CMK (cell line): ENCODE measurements at regions not wholly inside any gene's neighbourhood (a gene's known extent, or its start where the extent isn't known, plus 50 kb on each side); places are given as distances from the start of the nearest gene placed in this dataset.
"Not testable (repeated sequence)": the region's sequence is repeated elsewhere in the genome, so short reads cannot be mapped to it uniquely, and the experiment has no call there.

ENCODE experiments used
- DNase-seq: peaks from one replicate; pipeline ENCODE4 v3.0.0-alpha.2; 2010; ENCODE audit warnings: low read depth

- DNase-seq: no peak
Measured at GRCh38 chr2:134021830-134022524, 231.9 kb upstream of the MGAT5 start.

- DNase-seq: no peak
Measured at GRCh38 chr2:134023854-134024253, 230.0 kb upstream of the MGAT5 start.

- DNase-seq: no peak
Measured at GRCh38 chr2:134027980-134028379, 225.9 kb upstream of the MGAT5 start.

GRCh38 chr2:134029418-134029817 lies 224.5 kb upstream of the MGAT5 start:
- no peak for DNase-seq

GRCh38 chr2:134031539-134031938 lies 222.3 kb upstream of the MGAT5 start:
- no peak for DNase-seq

GRCh38 chr2:134035605-134036370 lies 218.1 kb upstream of the MGAT5 start:
- no peak for DNase-seq

- DNase-seq: no peak
Measured at GRCh38 chr2:134039912-134040581, 213.8 kb upstream of the MGAT5 start.

- not testable (repeated sequence) for DNase-seq
Measured at GRCh38 chr2:134040626-134041172, 213.2 kb upstream of the MGAT5 start.

- no peak for DNase-seq
Measured at GRCh38 chr2:134041877-134042276, 212.0 kb upstream of the MGAT5 start.

- not testable (repeated sequence) for DNase-seq
Measured at GRCh38 chr2:134043028-134043427, 210.8 kb upstream of the MGAT5 start.

GRCh38 chr2:134052173-134052572 lies 201.7 kb upstream of the MGAT5 start:
- DNase-seq: no peak

GRCh38 chr2:134056173-134056572 lies 197.7 kb upstream of the MGAT5 start:
- DNase-seq: no peak

- DNase-seq: not testable (repeated sequence)
Measured at GRCh38 chr2:134061066-134061465, 192.8 kb upstream of the MGAT5 start.

GRCh38 chr2:134062235-134062634 lies 191.6 kb upstream of the MGAT5 start:
- DNase-seq: not testable (repeated sequence)

- not testable (repeated sequence) for DNase-seq
Measured at GRCh38 chr2:134063916-134064315, 190.0 kb upstream of the MGAT5 start.

GRCh38 chr2:134070281-134070741 lies 183.6 kb upstream of the MGAT5 start:
- no peak for DNase-seq

- DNase-seq: no peak
Measured at GRCh38 chr2:134072341-134072740, 181.5 kb upstream of the MGAT5 start.

GRCh38 chr2:134073023-134073422 lies 180.8 kb upstream of the MGAT5 start:
- no peak for DNase-seq

GRCh38 chr2:134074619-134075018 lies 179.3 kb upstream of the MGAT5 start:
- no peak for DNase-seq

GRCh38 chr2:134075204-134075603 lies 178.7 kb upstream of the MGAT5 start:
- DNase-seq: no peak

GRCh38 chr2:134078354-134078753 lies 175.5 kb upstream of the MGAT5 start:
- no peak for DNase-seq

- DNase-seq: no peak
Measured at GRCh38 chr2:134079373-134079772, 174.5 kb upstream of the MGAT5 start.
